IMR-90 (cell line): ENCODE measurements at regions not wholly inside any gene's neighbourhood (a gene's known extent, or its start where the extent isn't known, plus 50 kb on each side); places are given as distances from the start of the nearest gene placed in this dataset.
A peak's percentile ranks its signal among the peaks of the same experiment; 100 is the strongest.

Experiments
- ATAC-seq: fragments of 200-7000 bp; cut with Tn5 transposase; 2 replicates; pipeline ENCODE4 v1.9.1; 2020; ENCODE audit warnings: low read depth, mild to moderate bottlenecking, moderate library complexity
- BruUV-seq: library from RNA; stranded (reverse); fragments of 400-500 nt; replicated peaks from 2 replicates; lab custom pipeline; 2021; lab: Mats Ljungman, UMichigan
- CTCF ChIA-PET: fragments of 300-600 bp; formaldehyde crosslinking; extraction: SDS; loops from one replicate; lab custom pipeline; 2021; ENCODE audit warnings: antibody characterized with exemption; lab: Yijun Ruan, JAX
- POLR2A ChIA-PET: fragments of 300-600 bp; sonication (Branson Sonifier 250); formaldehyde crosslinking; loops from one replicate; lab custom pipeline; 2022; ENCODE audit warnings: antibody characterized with exemption; ENCODE audit not compliant: unreplicated experiment; lab: Charles Lee
- DNase-seq: peaks from one replicate; pipeline ENCODE4 v3.0.0; 2013
- H2AFZ ChIP-seq: replicated peaks from 2 replicates; pipeline ENCODE3; 2013; ENCODE audit warnings: low read length, mild to moderate bottlenecking; ENCODE audit not compliant: poor library complexity
- H2AK5ac ChIP-seq: 2 replicates; pipeline ENCODE4 v1.6.1; 2013; ENCODE audit warnings: low read depth, low read length, inconsistent platforms
- H2AK9ac ChIP-seq: replicated peaks from 2 replicates; pipeline ENCODE3; 2013; ENCODE audit warnings: mild to moderate bottlenecking, low read depth, low read length, moderate library complexity; ENCODE audit not compliant: poor library complexity
- H2BK120ac ChIP-seq: 2 replicates; pipeline ENCODE4 v1.6.1; 2013; ENCODE audit warnings: low read depth, low read length, inconsistent platforms
- H2BK15ac ChIP-seq: 3 replicates; pipeline ENCODE4 v1.6.1; 2013; ENCODE audit warnings: low read depth, low read length, inconsistent platforms
- H2BK20ac ChIP-seq: 2 replicates; pipeline ENCODE4 v1.6.1; 2013; ENCODE audit warnings: low read depth, mild to moderate bottlenecking, inconsistent platforms, low read length, moderate library complexity
- H2BK5ac ChIP-seq: 2 replicates; pipeline ENCODE4 v1.6.1; 2013; ENCODE audit warnings: mild to moderate bottlenecking, low read depth, low read length, inconsistent platforms; ENCODE audit not compliant: poor library complexity, severe bottlenecking
- H3K14ac ChIP-seq: replicated peaks from 2 replicates; pipeline ENCODE4 v1.6.1; 2013; ENCODE audit warnings: low read depth, low read length, inconsistent platforms
- H3K18ac ChIP-seq: 2 replicates; pipeline ENCODE4 v1.6.1; 2013; ENCODE audit warnings: low read depth, low read length, control low read depth
- H3K23ac ChIP-seq: 2 replicates; pipeline ENCODE4 v1.6.1; 2013; ENCODE audit warnings: low read depth, low read length, inconsistent platforms
- H3K27ac ChIP-seq: 2 replicates; pipeline ENCODE4 v1.5.1; 2013; ENCODE audit warnings: mild to moderate bottlenecking, control low read depth, low read length; ENCODE audit not compliant: insufficient read depth
- H3K27me3 ChIP-seq: 2 replicates; pipeline ENCODE4 v1.6.1; 2013; ENCODE audit warnings: low read length; ENCODE audit not compliant: control insufficient read depth, insufficient read depth
- H3K36me3 ChIP-seq: 2 replicates; pipeline ENCODE4 v1.6.1; 2013; ENCODE audit warnings: low read length, mixed read lengths; ENCODE audit not compliant: control insufficient read depth, insufficient read depth
- H3K4ac ChIP-seq: 2 replicates; pipeline ENCODE4 v1.6.1; 2013; ENCODE audit warnings: low read depth, low read length, inconsistent platforms
- H3K4me1 ChIP-seq: 2 replicates; pipeline ENCODE4 v1.6.1; 2013; ENCODE audit warnings: low read length, mixed read lengths; ENCODE audit not compliant: control insufficient read depth, insufficient read depth
- H3K4me2 ChIP-seq: 2 replicates; pipeline ENCODE4 v1.6.1; 2013; ENCODE audit warnings: low read depth, mild to moderate bottlenecking, control low read depth, low read length, moderate library complexity
- H3K4me3 ChIP-seq: 2 replicates; pipeline ENCODE4 v1.5.1; 2013; ENCODE audit warnings: low read depth, mild to moderate bottlenecking, control low read depth, low read length, moderate library complexity; ENCODE audit not compliant: insufficient read depth
- H3K56ac ChIP-seq: 2 replicates; pipeline ENCODE4 v1.6.1; 2013; ENCODE audit warnings: low read length, inconsistent platforms; ENCODE audit not compliant: insufficient read depth; ENCODE audit errors: extremely low read depth
- H3K79me1 ChIP-seq, 2 experiments: 2 replicates each; pipeline ENCODE4 v1.6.1; 2013; ENCODE audit warnings: low read length in 2 of 2, inconsistent platforms in 1 of 2, low read depth in 1 of 2
- H3K9ac ChIP-seq: 2 replicates; pipeline ENCODE4 v1.6.1; 2013; ENCODE audit warnings: low read depth, low read length, control low read depth
- H3K9me1 ChIP-seq: 2 replicates; pipeline ENCODE4 v1.6.1; 2013; ENCODE audit warnings: low read length, inconsistent platforms; ENCODE audit not compliant: insufficient read depth
- H3K9me3 ChIP-seq: 2 replicates; pipeline ENCODE4 v1.6.1; 2013; ENCODE audit warnings: low read length; ENCODE audit not compliant: control insufficient read depth, insufficient read depth
- H4K20me1 ChIP-seq: 2 replicates; pipeline ENCODE4 v1.6.1; 2013; ENCODE audit warnings: low read length, inconsistent platforms; ENCODE audit not compliant: insufficient read depth
- H4K5ac ChIP-seq: 2 replicates; pipeline ENCODE4 v1.6.1; 2013; ENCODE audit warnings: mild to moderate bottlenecking, low read depth, low read length, control low read depth
- H4K8ac ChIP-seq, 2 experiments: 2 replicates each; pipeline ENCODE4 v1.6.1; 2013; ENCODE audit warnings: low read depth in 2 of 2, low read length in 2 of 2, control low read depth in 1 of 2, inconsistent platforms in 1 of 2
- H4K91ac ChIP-seq: 2 replicates; pipeline ENCODE4 v1.6.1; 2013; ENCODE audit warnings: low read depth, low read length, inconsistent platforms; ENCODE audit not compliant: insufficient read depth
- BHLHE40 ChIP-seq: fragments of 150-350 bp; IDR thresholded peaks from 2 replicates; pipeline ENCODE4 v1.6.1; 2016; ENCODE audit warnings: mild to moderate bottlenecking, low read depth, low read length
- CEBPB ChIP-seq: IDR thresholded peaks from 2 replicates; pipeline ENCODE4 v1.6.1; 2012; ENCODE audit warnings: low read depth, low read length, improper control_type of control experiment
- CHD1 ChIP-seq: IDR thresholded peaks from 2 replicates; pipeline ENCODE4 v1.6.1; 2012; ENCODE audit warnings: low read depth, low read length, improper control_type of control experiment
- FOS ChIP-seq: fragments of 150-350 bp; IDR thresholded peaks from 2 replicates; pipeline ENCODE4 v1.6.1; 2016; ENCODE audit warnings: low read depth, low read length
- MAFK ChIP-seq: IDR thresholded peaks from 2 replicates; pipeline ENCODE4 v1.6.1; 2012; ENCODE audit warnings: low read depth, low read length, improper control_type of control experiment
- MAZ ChIP-seq: IDR thresholded peaks from 2 replicates; pipeline ENCODE4 v1.6.1; 2012; ENCODE audit warnings: low read depth, mild to moderate bottlenecking, low read length, improper control_type of control experiment, moderate library complexity, borderline replicate concordance
- MXI1 ChIP-seq: IDR thresholded peaks from 2 replicates; pipeline ENCODE4 v1.6.1; 2012; ENCODE audit warnings: low read depth, mild to moderate bottlenecking, low read length, moderate library complexity, borderline replicate concordance
- NFE2L2 ChIP-seq: fragments of 150-350 bp; IDR thresholded peaks from 2 replicates; pipeline ENCODE4 v1.6.1; 2016; ENCODE audit warnings: low read depth, mild to moderate bottlenecking, low read length
- POLR2A ChIP-seq: IDR thresholded peaks from 2 replicates; pipeline ENCODE4 v1.6.1; 2012; ENCODE audit warnings: mild to moderate bottlenecking, low read depth, low read length
- RAD21 ChIP-seq: IDR thresholded peaks from 2 replicates; pipeline ENCODE4 v1.6.1; 2012; ENCODE audit warnings: low read length, improper control_type of control experiment
- RCOR1 ChIP-seq: IDR thresholded peaks from 2 replicates; pipeline ENCODE4 v1.6.1; 2012; ENCODE audit warnings: mild to moderate bottlenecking, low read length, improper control_type of control experiment; ENCODE audit not compliant: insufficient replicate concordance
- RFX5 ChIP-seq: IDR thresholded peaks from 2 replicates; pipeline ENCODE4 v1.8.0; 2012; ENCODE audit warnings: low read depth, mild to moderate bottlenecking, low read length, moderate library complexity
- SMC3 ChIP-seq: fragments of 150-350 bp; IDR thresholded peaks from 2 replicates; pipeline ENCODE4 v1.6.1; 2016; ENCODE audit warnings: low read depth, mild to moderate bottlenecking, antibody characterized with exemption, low read length, moderate library complexity
- WGBS, 2 experiments: methylation state at CpG; one replicate each; pipeline versions ENCODE4 v1.1.5 to v1.1.7; 2013; ENCODE audit warnings: missing lambda C conversion rate in 2 of 2; ENCODE audit not compliant: insufficient read length in 1 of 2; ENCODE audit errors: extremely low coverage in 2 of 2; 5-methylcytosine and 5-hydroxymethylcytosine counted together
- dilution Hi-C: fragments of 300-500 bp; cut with HindIII; formaldehyde crosslinking; loops from one replicate; pipeline ENCODE4 v1.14.3; 2018; ENCODE audit warnings: low sequenced_read_pairs; ENCODE audit not compliant: unreplicated experiment
- in situ Hi-C: fragments of 300-500 bp; cut with MboI; formaldehyde crosslinking; loops from 3 replicates; pipeline ENCODE4 v1.14.3; 2019; ENCODE audit warnings: low sequenced_read_pairs, inconsistent platforms, mixed read lengths
- intact Hi-C: fragments of 100-400 bp; cut with micrococcal nuclease; formaldehyde crosslinking; loops from 2 replicates; pipeline ENCODE4 v1.10.0; 2022
- TF ChIP-seq, protein P1 (sequence below): fragments of 150-350 bp; IDR thresholded peaks from 2 replicates; pipeline ENCODE4 v1.6.1; 2016; ENCODE audit warnings: low read depth, mild to moderate bottlenecking, low read length, moderate library complexity, borderline replicate concordance
- TF ChIP-seq, protein P2 (sequence below): conservative IDR thresholded peaks from 2 replicates; pipeline ENCODE4 v1.5.1; 2012; ENCODE audit warnings: mild to moderate bottlenecking, low read depth, low read length, improper control_type of control experiment
- TF ChIP-seq, protein P3 (sequence below): fragments of 150-350 bp; IDR thresholded peaks from 2 replicates; pipeline ENCODE4 v1.6.1; 2017; ENCODE audit warnings: mild to moderate bottlenecking, antibody characterized with exemption, low read length, low read depth

DNA sequence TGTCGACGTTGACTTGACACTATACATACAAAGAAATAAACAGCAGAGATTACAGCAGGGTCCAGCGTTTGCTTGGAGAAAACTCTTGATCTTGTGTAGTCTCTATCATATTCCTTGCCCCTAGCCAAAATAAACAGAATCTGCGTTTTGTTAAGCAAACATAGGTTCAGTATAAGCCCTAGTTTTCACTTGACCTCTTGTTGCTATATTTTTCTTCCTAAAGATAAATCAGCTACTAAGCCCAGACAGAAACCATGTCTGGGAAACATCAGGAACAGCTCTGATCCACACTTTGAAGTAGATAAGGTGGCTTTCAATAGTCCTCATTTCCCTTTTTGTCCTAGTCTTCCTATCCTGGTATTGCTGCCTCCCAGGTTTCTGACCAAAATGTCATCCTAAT lies 328.2 kb upstream of the MAGI2 start:
- Histone ChIP-seq H3K36me3 (no peaks in the 10 kb centered on the region), H2AK5ac (no peak overlapping the region), H3K56ac (no peak overlapping the region), H4K91ac (no peak overlapping the region), H3K18ac (peak overlapping the region; percentile 83; the same call in 1 of the 2 replicates), H3K9me1 (peaks cover 3% of the 10 kb centered on the region; the same call in 1 of the 2 replicates), H3K79me1 (no peaks in the 10 kb centered on the region), H3K27ac (no peak overlapping the region), H3K4ac (no peak overlapping the region; the same call in 1 of the 2 replicates), H3K4me3 (no peak overlapping the region), H2AK9ac (no peak overlapping the region), H4K8ac (peak overlapping the region in 1 of 2 experiments; percentile 56; a peak in 2 of 4 replicates), H2BK15ac (peak overlapping the region; percentile 27; the same call in 1 of the 3 replicates), H2BK20ac (peak overlapping the region; percentile 58; the same call in 1 of the 2 replicates), H3K9me3 (no peaks in the 10 kb centered on the region), H3K4me1 (peaks cover 11% of the 10 kb centered on the region; the same call in 1 of the 2 replicates), H3K23ac (peak overlapping the region; percentile 72; the same call in 1 of the 2 replicates), H2BK120ac (peak overlapping the region; percentile 33; the same call in 1 of the 2 replicates), H2BK5ac (peak overlapping the region; percentile 3), H4K20me1 (no peaks in the 10 kb centered on the region), H4K5ac (peak overlapping the region; percentile 68; the same call in 1 of the 2 replicates), H3K27me3 (no peaks in the 10 kb centered on the region), H2AFZ (no peak overlapping the region), H3K4me2 (peak overlapping the region; percentile 75; the same call in 1 of the 2 replicates), H3K9ac (no peak overlapping the region), H3K14ac (peak overlapping the region; percentile 17; the same call in 1 of the 2 replicates)
- dilution Hi-C loops (no loop called here), in situ Hi-C loops (no loop called here), intact Hi-C loops (no loop called here)
- ChIA-PET POLR2A (no interaction called here), CTCF (no interaction called here)
- no peak for ATAC-seq
- no peak for DNase-seq
- no TSS peak for BruUV-seq
- no CpG with 5 or more reads among the region's 4 CpGs for WGBS, 2 experiments
- TF ChIP-seq NFE2L2: no peak
- TF ChIP-seq, protein P1, sequence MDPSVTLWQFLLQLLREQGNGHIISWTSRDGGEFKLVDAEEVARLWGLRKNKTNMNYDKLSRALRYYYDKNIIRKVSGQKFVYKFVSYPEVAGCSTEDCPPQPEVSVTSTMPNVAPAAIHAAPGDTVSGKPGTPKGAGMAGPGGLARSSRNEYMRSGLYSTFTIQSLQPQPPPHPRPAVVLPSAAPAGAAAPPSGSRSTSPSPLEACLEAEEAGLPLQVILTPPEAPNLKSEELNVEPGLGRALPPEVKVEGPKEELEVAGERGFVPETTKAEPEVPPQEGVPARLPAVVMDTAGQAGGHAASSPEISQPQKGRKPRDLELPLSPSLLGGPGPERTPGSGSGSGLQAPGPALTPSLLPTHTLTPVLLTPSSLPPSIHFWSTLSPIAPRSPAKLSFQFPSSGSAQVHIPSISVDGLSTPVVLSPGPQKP: no peak
- TF ChIP-seq CHD1: no peak
- TF ChIP-seq MAFK: no peak
- no peak for TF ChIP-seq FOS
- TF ChIP-seq MXI1: no peak
- TF ChIP-seq, protein P2, sequence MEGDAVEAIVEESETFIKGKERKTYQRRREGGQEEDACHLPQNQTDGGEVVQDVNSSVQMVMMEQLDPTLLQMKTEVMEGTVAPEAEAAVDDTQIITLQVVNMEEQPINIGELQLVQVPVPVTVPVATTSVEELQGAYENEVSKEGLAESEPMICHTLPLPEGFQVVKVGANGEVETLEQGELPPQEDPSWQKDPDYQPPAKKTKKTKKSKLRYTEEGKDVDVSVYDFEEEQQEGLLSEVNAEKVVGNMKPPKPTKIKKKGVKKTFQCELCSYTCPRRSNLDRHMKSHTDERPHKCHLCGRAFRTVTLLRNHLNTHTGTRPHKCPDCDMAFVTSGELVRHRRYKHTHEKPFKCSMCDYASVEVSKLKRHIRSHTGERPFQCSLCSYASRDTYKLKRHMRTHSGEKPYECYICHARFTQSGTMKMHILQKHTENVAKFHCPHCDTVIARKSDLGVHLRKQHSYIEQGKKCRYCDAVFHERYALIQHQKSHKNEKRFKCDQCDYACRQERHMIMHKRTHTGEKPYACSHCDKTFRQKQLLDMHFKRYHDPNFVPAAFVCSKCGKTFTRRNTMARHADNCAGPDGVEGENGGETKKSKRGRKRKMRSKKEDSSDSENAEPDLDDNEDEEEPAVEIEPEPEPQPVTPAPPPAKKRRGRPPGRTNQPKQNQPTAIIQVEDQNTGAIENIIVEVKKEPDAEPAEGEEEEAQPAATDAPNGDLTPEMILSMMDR: no peak
- no peak for TF ChIP-seq CEBPB
- no peak for TF ChIP-seq RFX5
- no peak for TF ChIP-seq MAZ
- TF ChIP-seq, protein P3, sequence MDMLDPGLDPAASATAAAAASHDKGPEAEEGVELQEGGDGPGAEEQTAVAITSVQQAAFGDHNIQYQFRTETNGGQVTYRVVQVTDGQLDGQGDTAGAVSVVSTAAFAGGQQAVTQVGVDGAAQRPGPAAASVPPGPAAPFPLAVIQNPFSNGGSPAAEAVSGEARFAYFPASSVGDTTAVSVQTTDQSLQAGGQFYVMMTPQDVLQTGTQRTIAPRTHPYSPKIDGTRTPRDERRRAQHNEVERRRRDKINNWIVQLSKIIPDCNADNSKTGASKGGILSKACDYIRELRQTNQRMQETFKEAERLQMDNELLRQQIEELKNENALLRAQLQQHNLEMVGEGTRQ: no peak
- no peak for TF ChIP-seq POLR2A
- TF ChIP-seq BHLHE40: no peak
- no peak for TF ChIP-seq RAD21
- TF ChIP-seq SMC3: no peak
- TF ChIP-seq RCOR1: no peak
